ENCODE measurements at regions not wholly inside any gene's neighbourhood (a gene's known extent, or its start where the extent isn't known, plus 50 kb on each side); places are given as distances from the start of the nearest gene placed in this dataset.

GRCh38 chr1:13889495-13889894, 189.5 kb downstream of the PRDM2 start:
- TF ChIP-seq CTCF (IDR thresholded peaks at IDR 0.05) = no peak
- no peak for TF ChIP-seq POLR2A (IDR thresholded peaks at IDR 0.05)
